SK-N-SH treated with all-trans-retinoic acid at 6 μM for 48 hours (cell line): ENCODE measurements at regions not wholly inside any gene's neighbourhood (a gene's known extent, or its start where the extent isn't known, plus 50 kb on each side); places are given as distances from the start of the nearest gene placed in this dataset.

Experiments used
- ATAC-seq: fragments of 200-7000 bp; cut with Tn5 transposase; 3 replicates; pipeline ENCODE4 v1.9.1; 2020; ENCODE audit warnings: mild to moderate bottlenecking, moderate library complexity
- BACH2 ChIP-seq: fragments of 250-450 bp; sonication (Bioruptor Pico); IDR thresholded peaks from 2 replicates; pipeline ENCODE4 v1.9.0; 2021; ENCODE audit warnings: mild to moderate bottlenecking, borderline replicate concordance
- ESRRG ChIP-seq: fragments of 250-450 bp; sonication (Bioruptor Pico); IDR thresholded peaks from 2 replicates; pipeline ENCODE4 v1.6.1; 2021; ENCODE audit warnings: mild to moderate bottlenecking
- GLIS3 ChIP-seq: fragments of 250-450 bp; sonication (Bioruptor Pico); IDR thresholded peaks from 2 replicates; pipeline ENCODE4 v1.5.0; 2020; ENCODE audit warnings: mild to moderate bottlenecking, moderate library complexity
- ISL1 ChIP-seq: fragments of 250-450 bp; sonication (Bioruptor Pico); IDR thresholded peaks from 2 replicates; pipeline ENCODE4 v2.1.2; 2022; ENCODE audit warnings: mild to moderate bottlenecking, moderate library complexity
- OSR1 ChIP-seq: fragments of 250-450 bp; sonication (Bioruptor Pico); IDR thresholded peaks from 2 replicates; pipeline ENCODE4 v1.8.0; 2022; ENCODE audit warnings: moderate library complexity, mild to moderate bottlenecking, inconsistent platforms
- PATZ1 ChIP-seq: fragments of 250-450 bp; sonication (Bioruptor Pico); IDR thresholded peaks from 2 replicates; pipeline ENCODE4 v1.8.0; 2020; ENCODE audit warnings: mild to moderate bottlenecking, moderate library complexity, borderline replicate concordance
- PPARA ChIP-seq: fragments of 250-450 bp; sonication (Bioruptor Pico); IDR thresholded peaks from 2 replicates; pipeline ENCODE4 v1.5.0; 2020; ENCODE audit warnings: mild to moderate bottlenecking, borderline replicate concordance
- SNAI2 ChIP-seq: fragments of 250-450 bp; sonication (Bioruptor Pico); IDR thresholded peaks from 2 replicates; pipeline ENCODE4 v1.5.0; 2020; ENCODE audit warnings: mild to moderate bottlenecking, moderate library complexity
- TCF4 ChIP-seq: fragments of 250-450 bp; sonication (Bioruptor Pico); IDR thresholded peaks from 2 replicates; pipeline ENCODE4 v1.8.0; 2021; ENCODE audit warnings: mild to moderate bottlenecking, moderate library complexity, borderline replicate concordance
- TOX ChIP-seq: fragments of 250-450 bp; sonication (Bioruptor Pico); IDR thresholded peaks from 2 replicates; pipeline ENCODE4 v1.8.0; 2021; ENCODE audit warnings: mild to moderate bottlenecking, moderate library complexity, borderline replicate concordance
- TSHZ2 ChIP-seq: fragments of 250-450 bp; sonication (Bioruptor Pico); IDR thresholded peaks from 2 replicates; pipeline ENCODE4 v1.5.0; 2020; ENCODE audit warnings: mild to moderate bottlenecking, moderate library complexity
- ZC3H10 ChIP-seq: fragments of 250-450 bp; sonication (Bioruptor Pico); IDR thresholded peaks from 2 replicates; pipeline ENCODE4 v1.5.1; 2021; ENCODE audit warnings: mild to moderate bottlenecking, moderate library complexity
- ZFP3 ChIP-seq: fragments of 250-450 bp; sonication (Bioruptor Pico); IDR thresholded peaks from 2 replicates; pipeline ENCODE4 v1.5.0; 2020; ENCODE audit warnings: mild to moderate bottlenecking, moderate library complexity
- ZFP30 ChIP-seq: fragments of 450-650 bp; formaldehyde crosslinking; IDR thresholded peaks from 2 replicates; pipeline ENCODE4 v1.5.0; 2022; ENCODE audit warnings: mild to moderate bottlenecking, moderate library complexity
- ZNF565 ChIP-seq: fragments of 450-650 bp; formaldehyde crosslinking; conservative IDR thresholded peaks from 2 replicates; pipeline ENCODE4 v1.5.0; 2020; ENCODE audit warnings: low read depth, mild to moderate bottlenecking, moderate library complexity
- ZNF70 ChIP-seq: fragments of 450-650 bp; formaldehyde crosslinking; IDR thresholded peaks from 2 replicates; pipeline ENCODE4 v1.5.0; 2020; ENCODE audit warnings: mild to moderate bottlenecking, moderate library complexity
- ZNF8 ChIP-seq: fragments of 450-650 bp; formaldehyde crosslinking; IDR thresholded peaks from 2 replicates; pipeline ENCODE4 v1.5.0; 2020; ENCODE audit warnings: mild to moderate bottlenecking, moderate library complexity
- TF ChIP-seq, protein P1 (sequence below): fragments of 250-450 bp; sonication (Bioruptor Pico); IDR thresholded peaks from 2 replicates; pipeline ENCODE4 v1.5.1; 2021; ENCODE audit warnings: mild to moderate bottlenecking, moderate library complexity

DNA sequence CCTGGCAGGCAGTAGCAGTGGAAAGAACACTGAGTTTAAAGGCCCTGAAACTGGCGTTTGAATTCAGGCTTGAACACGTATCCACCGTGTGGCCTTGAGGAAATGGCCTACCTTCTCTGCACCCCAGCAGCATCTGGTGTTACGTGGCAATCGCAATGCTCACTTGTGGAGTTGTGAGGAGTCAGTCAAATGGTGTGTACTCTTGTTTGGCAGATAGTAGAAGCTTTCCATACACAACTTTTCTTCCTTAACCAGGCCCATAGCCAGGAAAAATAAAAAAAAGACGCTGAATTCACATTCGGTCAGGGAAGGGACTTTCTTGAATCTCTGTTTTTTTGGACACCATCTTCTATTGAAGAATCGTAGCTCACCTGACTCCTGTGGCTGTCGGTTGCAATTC is 1101.5 kb upstream of the KLHL29 start:
- no peak for ATAC-seq
- TF ChIP-seq TOX (CRISPR knock-in tag) (no peak), PATZ1 (CRISPR knock-in tag) (no peak), GLIS3 (no peak), ESRRG (CRISPR knock-in tag) (no peak), ZNF565 (CRISPR knock-in tag) (no peak), BACH2 (CRISPR knock-in tag) (no peak)
- TF ChIP-seq, protein P1, sequence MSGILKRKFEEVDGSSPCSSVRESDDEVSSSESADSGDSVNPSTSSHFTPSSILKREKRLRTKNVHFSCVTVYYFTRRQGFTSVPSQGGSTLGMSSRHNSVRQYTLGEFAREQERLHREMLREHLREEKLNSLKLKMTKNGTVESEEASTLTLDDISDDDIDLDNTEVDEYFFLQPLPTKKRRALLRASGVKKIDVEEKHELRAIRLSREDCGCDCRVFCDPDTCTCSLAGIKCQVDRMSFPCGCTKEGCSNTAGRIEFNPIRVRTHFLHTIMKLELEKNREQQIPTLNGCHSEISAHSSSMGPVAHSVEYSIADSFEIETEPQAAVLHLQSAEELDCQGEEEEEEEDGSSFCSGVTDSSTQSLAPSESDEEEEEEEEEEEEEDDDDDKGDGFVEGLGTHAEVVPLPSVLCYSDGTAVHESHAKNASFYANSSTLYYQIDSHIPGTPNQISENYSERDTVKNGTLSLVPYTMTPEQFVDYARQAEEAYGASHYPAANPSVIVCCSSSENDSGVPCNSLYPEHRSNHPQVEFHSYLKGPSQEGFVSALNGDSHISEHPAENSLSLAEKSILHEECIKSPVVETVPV (CRISPR knock-in tag) = no peak

DNA sequence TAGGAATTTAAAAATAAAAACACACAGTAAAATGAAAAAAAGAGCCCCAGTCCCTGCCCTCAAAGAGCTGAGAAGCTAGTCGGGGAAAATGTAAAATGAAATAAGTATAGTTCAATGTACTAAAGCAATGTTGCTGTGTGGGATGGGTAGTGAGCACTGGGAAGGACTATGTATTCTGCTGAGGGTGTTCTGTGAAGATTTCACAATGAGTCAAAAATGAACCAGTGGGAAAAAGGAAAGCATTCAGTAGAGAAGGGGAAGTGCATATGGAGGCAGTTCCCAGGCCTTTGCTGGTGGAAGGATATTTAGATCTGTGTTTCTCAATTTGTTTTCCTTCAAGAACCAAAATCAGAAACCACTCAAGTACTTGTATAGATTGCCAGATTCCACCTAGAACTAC is 1094.7 kb upstream of the KLHL29 start:
- no peak for TF ChIP-seq BACH2 (CRISPR knock-in tag)
- TF ChIP-seq ZFP3 (CRISPR knock-in tag) = no peak
- no peak for TF ChIP-seq ZFP30 (CRISPR knock-in tag)
- no peak for TF ChIP-seq SNAI2
- TF ChIP-seq TOX (CRISPR knock-in tag) = no peak
- TF ChIP-seq GLIS3 = no peak
- no peak for TF ChIP-seq ZC3H10 (CRISPR knock-in tag)
- no peak for TF ChIP-seq TSHZ2 (CRISPR knock-in tag)
- TF ChIP-seq PATZ1 (CRISPR knock-in tag) = no peak
- no peak for TF ChIP-seq OSR1 (CRISPR knock-in tag)
- no peak for TF ChIP-seq PPARA
- TF ChIP-seq ZNF8 = no peak
- no peak for TF ChIP-seq ZNF565 (CRISPR knock-in tag)
- TF ChIP-seq, protein P1 (CRISPR knock-in tag) = no peak
- no peak for TF ChIP-seq ZNF70 (CRISPR knock-in tag)
- ATAC-seq = no peak

DNA sequence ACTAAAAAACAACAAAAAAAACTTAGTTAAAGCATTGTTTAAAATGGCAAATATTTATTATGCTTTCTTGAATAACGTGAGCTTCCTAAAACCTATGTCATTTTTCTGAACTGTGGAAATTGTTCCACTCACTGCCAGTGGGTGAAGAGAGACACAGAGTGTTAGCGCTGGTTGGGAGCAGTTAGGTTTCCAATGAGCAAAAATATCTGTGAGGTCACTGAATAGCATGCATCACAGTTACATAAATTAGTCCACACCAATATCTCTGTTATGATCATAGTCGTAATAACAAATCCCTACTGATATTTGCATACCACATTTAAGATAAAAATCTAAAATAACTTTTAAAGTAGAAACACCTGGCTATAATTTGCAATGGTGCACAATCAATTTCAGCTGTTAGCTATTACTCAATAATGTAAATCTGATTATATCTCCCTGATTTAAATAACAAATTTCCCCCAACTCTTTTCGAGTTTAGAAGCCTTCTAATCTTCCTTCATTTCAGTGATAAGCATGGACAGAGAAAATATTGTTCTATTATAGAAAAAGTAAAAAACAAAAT is 1094.0 kb upstream of the KLHL29 start:
- TF ChIP-seq, protein P1 (CRISPR knock-in tag) = 0 out of 2 replicates have a peak, but pooled peaks have one; percentile 30
- TF ChIP-seq TCF4 (CRISPR knock-in tag) (peak; percentile 98), ISL1 (CRISPR knock-in tag) (0 out of 2 replicates have a peak, but pooled peaks have one; percentile 10), TSHZ2 (CRISPR knock-in tag) (peak; percentile 79; the same call in 1 of the 2 replicates), BACH2 (CRISPR knock-in tag) (no peak), ZNF8 (peak; percentile 59)
- ATAC-seq = no peak
